Heart right ventricle (tissue), 16 donors: ENCODE measurements at regions not wholly inside any gene's neighbourhood (a gene's known extent, or its start where the extent isn't known, plus 50 kb on each side); places are given as distances from the start of the nearest gene placed in this dataset.

Experiments
- ATAC-seq, 8 donors: fragments of 200-7000 bp; cut with Tn5 transposase; one replicate each; pipeline ENCODE4 v1.9.1; 2020; ENCODE audit warnings: mild to moderate bottlenecking in 8 of 8, moderate library complexity in 8 of 8, moderate number of reproducible peaks in 1 of 8
- DNase-seq, 2 donors: peaks; one replicate each; pipeline ENCODE4 v3.0.0-alpha.2; 2020
- H3K27ac ChIP-seq, 10 donors: fragments of 200-600 bp; sonication (generic) in 2 of 10; one replicate each; pipeline versions ENCODE4 v1.5.0 to v1.8.0; 2020 to 2022; ENCODE audit warnings: mild to moderate bottlenecking in 3 of 10
- H3K27me3 ChIP-seq, 7 donors: fragments of 200-600 bp; one replicate each; pipeline ENCODE4 v1.8.0; 2021 to 2022; ENCODE audit warnings: mild to moderate bottlenecking in 2 of 7
- H3K36me3 ChIP-seq, 9 donors: fragments of 200-600 bp; sonication (generic) in 1 of 9; one replicate each; pipeline versions ENCODE4 v1.5.0 to v1.8.0; 2020 to 2022; ENCODE audit warnings: mild to moderate bottlenecking in 2 of 9
- H3K4me1 ChIP-seq, 9 donors: fragments of 200-600 bp; sonication (generic) in 1 of 9; one replicate each; pipeline versions ENCODE4 v1.5.0 to v1.8.0; 2020 to 2022; ENCODE audit warnings: mild to moderate bottlenecking in 4 of 9
- H3K4me3 ChIP-seq, 10 donors: fragments of 200-600 bp; sonication (generic) in 2 of 10; one replicate each; pipeline versions ENCODE4 v1.5.0 to v1.8.0; 2020 to 2022; ENCODE audit warnings: mild to moderate bottlenecking in 7 of 10, moderate library complexity in 2 of 10
- H3K9me3 ChIP-seq, 11 donors: fragments of 200-600 bp in 10 of 11; sonication (generic) in 2 of 11; one replicate each; pipeline versions ENCODE4 v1.5.0 to v1.8.0; 2013 to 2022; ENCODE audit warnings: mild to moderate bottlenecking in 2 of 11, control low read depth in 1 of 11, moderate library complexity in 1 of 11
- WGBS, 2 donors: extraction: QIAGEN DNeasy Blood & Tissue Kit; methylation state at CpG; one replicate each; pipeline ENCODE4 v1.1.7; 2013; ENCODE audit warnings: inconsistent platforms in 1 of 2; 5-methylcytosine and 5-hydroxymethylcytosine counted together
- intact Hi-C, 10 donors: fragments of 100-400 bp; cut with DNase I; formaldehyde crosslinking; loops; one replicate each; pipeline versions ENCODE4 v1.11.1 to v1.14.2; 2022
- TF ChIP-seq, protein P1 (sequence below), 9 donors: fragments of 200-600 bp; sonication (generic) in 2 of 9; IDR thresholded peaks; one replicate each; pipeline versions ENCODE4 v1.5.0 to v1.8.0; 2021 to 2022; ENCODE audit warnings: antibody characterized with exemption in 9 of 9, mild to moderate bottlenecking in 5 of 9, moderate library complexity in 1 of 9
- donor health status: Arrhythmogenic right ventricular cardiomyopathy.
- donor health status: ischemic (EF 13 %, LVEDD 7.1; RV severe dilation, severe dysfunction).
- donor health status: healthy with polysubstance abuse.
- donor health status: DM: no; HTN: yes; CAD: no.
- donor health status: DM: no; HTN: no; CAD: no.
- donor health status: ischemic (EF 25% LVEDD 6.9; RV normal size, moderate dysfunction).
- donor health status: ischemic (EF 25% LVEDD 5.7; RV mildly dilated, moderate dysfunction).
- donor health status: healthy.
- donor health status: DM: yes; HTN: yes; CAD: no.
- donor health status: Ischemic cardiomyopathy.
- donor health status: ischemic (EF 35%, LVEDD 5.7; RV mildly dilated, moderate dysfunction).
- donor health status: nonischemic (EF 11% LVEDD 7.7; RV severe dilation, severe dysfunction).
- donor health status: DM: yes; HTN: yes; CAD: no.
- donor health status: PGD.
- donor health status: ischemic (EF 29% LVEDD 5.4; RV normal size, mild dysfunction).
- donor health status: nonischemic (EF 23%, LVEDD 6.1; RV moderate dilation, normal function).

DNA sequence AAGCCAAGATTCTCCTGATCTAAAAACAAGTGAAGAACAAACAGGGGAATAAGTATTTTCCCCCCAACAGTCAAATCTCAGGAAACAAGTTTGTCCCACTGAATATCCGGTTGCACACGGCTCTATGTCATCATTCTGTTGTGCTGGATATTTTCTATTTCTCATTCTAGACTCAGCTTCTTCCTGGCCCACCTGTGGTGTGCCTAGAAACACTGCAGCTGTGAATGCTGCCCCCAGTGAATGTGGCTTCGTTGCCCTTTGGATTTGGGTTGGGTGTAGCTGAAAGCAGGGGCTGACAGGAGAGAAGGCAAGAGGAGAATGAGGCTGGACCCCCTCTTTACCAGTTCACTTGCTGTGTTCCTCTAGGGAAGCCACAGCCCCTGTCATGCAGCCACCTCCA, 181.2 kb upstream of the PROK2 start:
- TF ChIP-seq, protein P1, sequence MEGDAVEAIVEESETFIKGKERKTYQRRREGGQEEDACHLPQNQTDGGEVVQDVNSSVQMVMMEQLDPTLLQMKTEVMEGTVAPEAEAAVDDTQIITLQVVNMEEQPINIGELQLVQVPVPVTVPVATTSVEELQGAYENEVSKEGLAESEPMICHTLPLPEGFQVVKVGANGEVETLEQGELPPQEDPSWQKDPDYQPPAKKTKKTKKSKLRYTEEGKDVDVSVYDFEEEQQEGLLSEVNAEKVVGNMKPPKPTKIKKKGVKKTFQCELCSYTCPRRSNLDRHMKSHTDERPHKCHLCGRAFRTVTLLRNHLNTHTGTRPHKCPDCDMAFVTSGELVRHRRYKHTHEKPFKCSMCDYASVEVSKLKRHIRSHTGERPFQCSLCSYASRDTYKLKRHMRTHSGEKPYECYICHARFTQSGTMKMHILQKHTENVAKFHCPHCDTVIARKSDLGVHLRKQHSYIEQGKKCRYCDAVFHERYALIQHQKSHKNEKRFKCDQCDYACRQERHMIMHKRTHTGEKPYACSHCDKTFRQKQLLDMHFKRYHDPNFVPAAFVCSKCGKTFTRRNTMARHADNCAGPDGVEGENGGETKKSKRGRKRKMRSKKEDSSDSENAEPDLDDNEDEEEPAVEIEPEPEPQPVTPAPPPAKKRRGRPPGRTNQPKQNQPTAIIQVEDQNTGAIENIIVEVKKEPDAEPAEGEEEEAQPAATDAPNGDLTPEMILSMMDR (IDR thresholded peaks at IDR 0.05) = no peak
- no peaks in the 10 kb centered on the region for H3K4me1 ChIP-seq
- DNase-seq (no peak), ATAC-seq (no peak)
- no peaks in the 10 kb centered on the region for H3K9me3 ChIP-seq
- no peaks in the 10 kb centered on the region for H3K36me3 ChIP-seq
- 69 to 81% methylated on average over 3 of the region's 3 CpGs for WGBS, 2 donors
- peaks cover 0 to 39% (median 5%) of the 10 kb centered on the region in 7 donors for H3K27me3 ChIP-seq
- no peak overlapping the region for H3K4me3 ChIP-seq
- intact Hi-C loops = no loop called here
- no peak overlapping the region for H3K27ac ChIP-seq

GRCh38 chr3:71964170-71964569, 179.2 kb upstream of the PROK2 start:
- Histone ChIP-seq H3K27ac (no peak overlapping the region), H3K27me3 (peaks cover 0 to 34% (median 5%) of the 10 kb centered on the region in 7 donors), H3K4me1 (no peaks in the 10 kb centered on the region), H3K9me3 (no peaks in the 10 kb centered on the region), H3K36me3 (no peaks in the 10 kb centered on the region), H3K4me3 (no peak overlapping the region)
- intact Hi-C loops = no loop called here
- TF ChIP-seq, protein P1 (IDR thresholded peaks at IDR 0.05) = no peak
- no peak for DNase-seq
- WGBS, 2 donors = 33 to 80% methylated on average over 1 of the region's 1 CpG
- ATAC-seq = no peak

- TF ChIP-seq, protein P1 (IDR thresholded peaks at IDR 0.05) = no peak
- H3K4me3 ChIP-seq = no peak overlapping the region
- DNase-seq = no peak
- no peaks in the 10 kb centered on the region for H3K9me3 ChIP-seq
- intact Hi-C loops = no loop called here
- peaks cover 0 to 30% (median 5%) of the 10 kb centered on the region in 7 donors for H3K27me3 ChIP-seq
- no peaks in the 10 kb centered on the region for H3K4me1 ChIP-seq
- no peak for ATAC-seq
- WGBS, 2 donors = 55 to 65% methylated on average over 8 of the region's 8 CpGs
- H3K27ac ChIP-seq = no peak overlapping the region
- no peaks in the 10 kb centered on the region for H3K36me3 ChIP-seq
Measured at GRCh38 chr3:71962561-71963240, 177.8 kb upstream of the PROK2 start.

DNA sequence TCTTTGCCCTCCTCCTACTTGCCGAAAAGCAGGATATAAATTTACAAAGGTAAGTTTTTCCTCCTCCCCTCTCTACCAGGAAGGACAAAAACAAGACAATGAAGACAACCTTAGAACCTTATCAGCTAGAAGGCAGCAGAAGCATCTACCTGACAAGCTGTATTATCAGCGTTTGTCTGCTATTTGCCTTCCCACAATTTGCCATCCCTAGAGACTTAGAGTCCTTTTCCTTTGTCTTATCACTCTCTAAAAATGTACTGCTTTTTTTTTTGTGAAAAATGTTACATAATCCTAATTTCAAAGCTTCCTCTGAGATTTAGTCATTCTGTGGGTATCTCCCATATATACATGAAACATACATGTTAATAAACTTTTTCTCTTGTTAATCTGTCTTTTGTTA, 176.9 kb upstream of the PROK2 start:
- Histone ChIP-seq H3K4me3 (no peak overlapping the region), H3K27ac (no peak overlapping the region), H3K9me3 (no peaks in the 10 kb centered on the region), H3K27me3 (peaks cover 0 to 23% (median 4%) of the 10 kb centered on the region in 7 donors), H3K4me1 (no peaks in the 10 kb centered on the region), H3K36me3 (no peaks in the 10 kb centered on the region)
- DNase-seq (no peak), ATAC-seq (no peak)
- TF ChIP-seq, protein P1 (IDR thresholded peaks at IDR 0.05) = no peak
- WGBS, 2 donors = 55 to 90% methylated on average over 2 of the region's 2 CpGs
- intact Hi-C loops = no loop called here
